T-helper 9 cell (primary cell): ENCODE measurements at regions not wholly inside any gene's neighbourhood (a gene's known extent, or its start where the extent isn't known, plus 50 kb on each side); places are given as distances from the start of the nearest gene placed in this dataset.

ENCODE experiments used
- DNase-seq: peaks from one replicate; pipeline ENCODE4 v3.0.0-alpha.2; 2020

GRCh38 chr1:75984781-75985180 lies 52.6 kb upstream of the ASB17 start:
- no peak for DNase-seq

DNA sequence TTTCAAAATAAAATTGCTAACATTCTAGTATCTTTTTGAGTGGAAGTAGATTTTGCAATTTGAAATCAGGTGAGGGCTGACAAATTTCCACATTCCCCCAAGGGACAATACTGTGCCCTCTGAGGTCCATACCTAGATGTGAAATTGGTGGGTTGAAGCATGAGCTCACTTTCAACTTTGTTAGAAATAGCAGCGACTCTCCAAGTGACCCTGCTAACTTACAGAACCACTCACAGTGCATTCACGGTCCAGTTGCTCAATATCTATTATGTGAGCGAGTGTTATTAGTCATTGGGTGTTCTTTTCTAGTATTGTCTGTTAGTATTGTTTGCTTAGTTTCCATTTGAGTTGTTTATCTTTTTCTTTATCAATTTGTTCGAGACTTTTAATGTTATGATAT lies 53.6 kb upstream of the ASB17 start:
- DNase-seq = no peak

DNA sequence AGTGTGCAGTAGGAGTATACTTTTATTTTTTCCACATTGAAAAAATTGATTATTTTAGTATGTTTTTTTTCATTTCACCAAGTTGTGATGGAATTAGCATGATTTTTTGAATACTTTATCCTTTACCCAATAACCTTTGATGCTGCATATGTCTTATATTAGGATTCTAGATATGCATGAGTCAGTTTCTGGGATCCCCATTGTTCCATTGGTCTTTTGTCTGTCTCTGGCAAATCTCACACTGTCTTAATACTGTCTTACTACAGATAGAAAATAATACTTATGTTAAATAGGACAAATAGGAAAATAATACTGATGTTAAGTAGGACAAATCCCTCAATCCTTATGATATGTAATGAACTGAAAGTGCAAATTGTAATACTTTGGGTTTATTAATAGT lies 54.3 kb upstream of the ASB17 start:
- DNase-seq = no peak

GRCh38 chr1:75989121-75989520 lies 56.9 kb upstream of the ASB17 start:
- DNase-seq = no peak

DNA sequence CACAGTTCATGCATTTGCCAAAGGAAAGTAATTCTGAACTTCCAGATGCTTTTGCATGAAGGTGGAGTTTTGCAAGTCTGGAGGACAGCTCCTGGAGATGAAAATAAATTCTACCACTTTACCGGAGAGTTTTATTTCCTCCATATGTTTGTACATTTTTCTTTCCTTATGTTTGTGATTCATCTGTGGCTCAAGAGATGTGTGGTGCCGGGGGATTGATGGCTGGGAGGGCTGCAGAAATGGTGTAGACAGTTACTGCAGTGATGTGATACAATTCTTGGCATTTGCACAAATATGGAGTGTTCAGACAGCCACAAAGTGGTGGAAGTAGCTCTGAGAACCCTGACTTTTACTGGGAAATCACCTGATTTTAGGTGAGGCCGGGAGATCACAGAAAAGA lies 58.5 kb upstream of the ASB17 start:
- DNase-seq = no peak

DNA sequence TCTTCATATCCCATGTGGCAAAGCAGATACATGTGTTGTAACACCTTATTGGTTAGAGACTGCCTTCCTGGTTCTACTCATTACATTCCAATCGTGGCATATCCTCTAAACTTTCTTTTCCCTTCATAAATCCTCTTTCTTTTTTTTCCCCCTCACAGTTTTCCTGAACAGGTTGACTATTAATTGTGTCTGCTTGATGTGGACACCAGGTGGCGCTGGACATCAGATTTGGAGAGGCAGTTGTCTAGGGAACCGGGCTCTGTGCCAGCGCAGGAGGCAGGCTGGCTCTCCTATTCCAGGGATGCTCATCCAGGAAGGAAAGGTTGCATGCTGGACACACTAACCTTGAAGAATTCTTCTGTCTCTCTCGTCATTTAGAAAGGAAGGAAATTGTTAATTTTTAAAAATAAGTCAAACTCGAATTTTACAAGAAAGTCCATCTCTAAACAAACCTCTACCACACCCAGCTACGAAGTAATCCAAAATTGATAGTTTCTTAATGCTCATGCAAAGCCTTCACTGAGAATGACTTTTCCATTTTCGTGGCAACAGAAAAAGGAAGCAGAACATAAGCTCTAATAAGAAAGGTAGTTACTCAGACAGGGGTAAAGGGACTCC lies 59.4 kb upstream of the ASB17 start:
- peak; percentile 57 for DNase-seq

DNA sequence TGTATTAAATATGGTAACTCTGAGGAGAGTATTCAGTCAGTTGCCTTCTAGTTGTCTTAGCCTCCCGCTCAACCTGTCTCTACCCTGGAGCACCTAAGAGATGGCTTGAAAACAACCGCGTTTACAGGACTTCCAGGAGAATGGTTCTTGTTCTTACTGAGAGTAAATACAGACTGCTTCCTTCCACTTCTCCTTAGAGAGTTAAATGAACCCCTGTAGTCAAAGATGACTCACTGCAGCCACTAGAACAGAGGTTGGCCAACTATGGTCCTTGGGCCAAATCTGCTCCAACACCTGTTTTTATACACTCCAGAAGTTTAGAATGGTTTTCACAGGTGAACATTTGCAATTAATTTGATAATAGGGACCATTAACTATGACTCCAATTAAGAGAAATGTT lies 60.1 kb upstream of the ASB17 start:
- DNase-seq = no peak

DNA sequence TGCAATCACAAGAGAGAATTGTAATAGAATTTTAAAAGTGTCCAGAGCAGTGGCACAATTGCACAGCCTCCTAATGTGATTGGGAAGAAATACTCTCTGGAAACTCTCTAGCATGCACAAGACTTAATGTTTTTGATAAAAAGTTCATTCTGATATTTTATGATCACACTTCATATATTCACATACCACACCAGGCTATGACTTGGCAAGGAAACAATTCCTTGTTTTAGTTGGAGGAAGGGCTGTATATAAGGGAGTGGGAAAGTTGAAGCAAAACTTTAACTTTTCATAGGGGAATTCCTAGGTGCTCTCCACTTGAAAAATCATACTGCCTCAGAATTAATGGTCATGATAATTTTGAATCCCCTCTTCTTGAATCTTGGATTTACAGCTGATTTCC lies 61.5 kb upstream of the ASB17 start:
- DNase-seq = no peak

DNA sequence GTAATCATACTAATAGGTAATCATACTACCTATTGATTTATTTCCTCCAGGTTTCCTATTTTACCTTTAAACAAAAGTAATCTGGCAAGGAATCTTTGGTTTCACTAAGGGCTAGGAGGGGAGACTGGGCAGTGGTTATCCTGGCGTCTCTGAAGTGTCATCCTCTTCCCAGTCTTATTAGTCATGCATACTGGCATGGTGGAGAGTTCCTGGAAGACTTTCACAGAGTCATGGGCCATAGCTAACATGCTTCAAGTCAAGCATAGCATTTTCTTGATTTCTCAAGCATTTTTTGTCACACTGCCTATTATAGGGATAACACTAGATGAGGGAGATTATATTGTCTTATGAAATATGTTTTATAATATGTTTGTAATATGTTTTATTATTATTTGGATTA lies 64.0 kb upstream of the ASB17 start:
- DNase-seq = no peak

GRCh38 chr1:75999034-75999433 lies 66.8 kb upstream of the ASB17 start:
- no peak for DNase-seq

DNA sequence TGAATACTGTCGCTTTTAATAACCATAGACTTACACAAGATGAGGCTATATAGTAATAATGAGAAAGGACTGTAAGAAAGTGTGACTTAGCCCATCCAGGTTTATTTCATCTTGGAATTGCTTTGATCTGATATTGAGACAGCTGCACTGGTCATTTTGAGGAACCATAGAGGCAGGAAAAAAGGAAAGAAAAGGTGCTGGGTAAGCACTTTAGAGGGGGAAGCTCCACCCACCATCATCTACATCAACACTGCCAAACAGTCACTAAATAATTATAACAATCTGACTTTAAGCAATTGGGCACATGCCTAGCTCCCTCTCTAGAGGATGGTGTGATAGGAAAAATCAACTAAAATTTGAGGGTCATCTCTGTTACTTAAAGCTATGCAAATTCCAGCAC lies 70.6 kb upstream of the ST6GALNAC3 start:
- DNase-seq = no peak

DNA sequence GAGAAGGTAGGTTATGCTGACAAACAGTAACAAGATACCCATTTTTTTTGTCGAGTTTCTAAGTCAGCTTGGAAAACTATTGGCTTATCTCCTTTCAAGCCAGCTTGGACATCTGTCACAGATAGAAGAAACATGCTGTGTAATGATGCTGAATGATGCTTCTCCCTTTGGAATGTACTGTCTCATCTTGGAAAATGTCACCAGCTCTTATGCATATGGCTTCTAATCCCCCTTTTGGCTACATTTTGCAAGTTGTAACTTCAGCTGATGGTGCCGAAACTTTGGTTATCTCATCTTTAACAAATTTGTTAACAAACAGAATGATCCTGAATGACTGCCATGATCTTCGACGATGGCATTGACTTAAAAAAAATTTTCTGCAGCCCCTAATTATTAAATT lies 68.8 kb upstream of the ST6GALNAC3 start:
- no peak for DNase-seq

DNA sequence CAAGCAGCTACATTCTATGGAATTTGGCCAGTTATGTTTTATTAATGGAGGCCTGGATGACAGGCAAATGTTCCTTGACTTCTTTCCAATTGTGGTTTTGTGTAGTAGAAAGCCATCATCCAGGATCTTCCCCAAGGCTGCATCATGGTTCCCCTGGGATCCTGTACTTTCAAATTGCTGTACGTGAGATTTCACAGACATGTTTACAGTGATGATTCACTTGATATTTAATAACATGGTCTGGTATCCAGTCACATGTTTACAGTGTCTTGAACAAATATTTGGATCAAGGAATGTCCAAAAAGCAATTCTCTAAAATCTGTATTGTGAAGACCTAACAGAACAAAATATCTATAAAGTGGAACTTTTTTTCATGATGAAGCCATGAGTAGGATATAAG lies 68.3 kb upstream of the ST6GALNAC3 start:
- DNase-seq = no peak

- no peak for DNase-seq
Measured at GRCh38 chr1:76010802-76011201, 63.7 kb upstream of the ST6GALNAC3 start.

DNA sequence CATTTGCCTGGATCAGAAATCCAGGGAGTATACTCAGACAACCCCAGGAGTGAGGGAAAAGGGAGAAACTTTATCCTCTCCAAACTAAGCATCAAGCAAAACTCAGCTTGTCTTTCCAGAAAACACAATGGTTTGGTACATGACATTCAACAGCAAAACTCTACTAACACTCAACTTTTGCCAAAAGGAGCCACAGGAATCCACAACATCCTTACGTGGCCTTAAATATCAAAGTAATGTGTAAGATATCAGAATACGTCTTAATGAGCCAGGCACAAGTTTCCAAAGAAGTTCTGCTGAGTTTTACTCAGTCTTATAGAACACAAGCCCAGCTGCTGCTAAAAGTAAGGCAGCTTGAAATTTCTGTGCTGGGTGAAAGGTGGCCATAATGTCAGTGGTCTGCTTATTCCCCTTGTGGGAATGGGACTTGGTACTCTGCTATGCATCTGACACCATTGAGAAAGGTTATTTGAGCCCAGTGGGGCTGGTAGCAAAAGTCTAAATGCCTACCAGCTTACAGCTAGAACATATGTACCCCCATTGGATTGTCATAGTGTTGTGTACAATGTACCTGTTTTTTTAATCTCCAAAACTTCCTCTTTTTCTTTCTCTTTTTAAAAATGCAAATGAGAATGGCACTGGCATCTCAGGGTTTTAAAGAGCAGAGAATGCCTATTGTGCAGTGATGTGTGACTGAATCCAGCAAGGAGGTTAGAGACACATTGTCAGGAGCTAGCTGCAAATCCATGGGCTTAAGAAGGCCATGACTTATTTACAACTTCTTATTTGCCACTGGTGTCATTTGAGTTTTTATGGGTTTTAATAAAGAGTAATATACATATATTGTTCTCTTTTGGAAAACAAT lies 62.0 kb upstream of the ST6GALNAC3 start:
- no peak for DNase-seq

- no peak for DNase-seq
Measured at GRCh38 chr1:76013206-76013581, 61.4 kb upstream of the ST6GALNAC3 start.

DNA sequence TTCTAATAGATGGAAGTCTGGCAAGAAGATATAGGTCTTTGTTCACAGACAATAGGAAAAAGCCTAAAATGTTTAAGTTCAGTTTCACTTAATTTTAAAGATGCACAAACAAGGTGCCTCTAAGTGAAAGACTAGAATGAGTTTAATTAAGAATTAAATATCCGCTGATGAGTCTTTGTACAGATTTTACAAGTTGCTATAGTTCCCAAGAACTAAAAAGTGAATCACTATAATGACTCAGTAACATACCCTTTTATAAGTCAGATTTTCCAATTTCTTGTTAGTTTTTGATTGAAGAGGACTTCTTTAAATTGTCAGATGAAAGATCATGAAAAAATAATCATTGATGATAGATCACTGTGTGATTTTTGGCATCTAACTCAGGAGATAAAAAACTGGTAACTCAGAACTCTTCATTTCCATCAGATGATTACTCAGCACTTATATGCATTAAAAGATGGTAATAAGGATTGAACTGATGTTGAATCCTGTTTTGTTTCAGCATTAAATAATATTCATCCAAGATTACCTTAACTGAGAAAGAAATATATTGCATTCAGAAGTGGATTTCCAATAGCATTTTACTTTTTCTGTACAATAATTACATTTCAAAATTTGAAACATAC lies 59.0 kb upstream of the ST6GALNAC3 start:
- DNase-seq = no peak

DNA sequence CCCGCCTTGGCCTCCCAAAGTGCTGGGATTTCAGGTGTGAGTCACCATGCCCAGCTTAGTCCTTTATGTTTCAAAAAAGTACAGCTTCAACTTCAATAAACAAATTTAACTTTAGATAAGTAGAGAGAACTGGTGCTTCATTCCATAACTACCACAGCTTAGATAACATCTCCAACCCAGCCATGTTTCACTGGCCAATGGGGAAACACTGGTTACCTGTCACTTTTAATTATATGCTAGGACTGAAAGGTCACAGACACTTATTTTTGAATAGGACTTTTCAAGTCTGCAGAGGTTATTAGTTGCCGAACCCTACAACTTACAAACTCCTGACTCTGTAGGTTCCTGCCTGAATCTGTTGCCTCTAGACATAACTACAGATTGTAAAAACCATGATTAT lies 56.5 kb upstream of the ST6GALNAC3 start:
- DNase-seq = no peak

DNA sequence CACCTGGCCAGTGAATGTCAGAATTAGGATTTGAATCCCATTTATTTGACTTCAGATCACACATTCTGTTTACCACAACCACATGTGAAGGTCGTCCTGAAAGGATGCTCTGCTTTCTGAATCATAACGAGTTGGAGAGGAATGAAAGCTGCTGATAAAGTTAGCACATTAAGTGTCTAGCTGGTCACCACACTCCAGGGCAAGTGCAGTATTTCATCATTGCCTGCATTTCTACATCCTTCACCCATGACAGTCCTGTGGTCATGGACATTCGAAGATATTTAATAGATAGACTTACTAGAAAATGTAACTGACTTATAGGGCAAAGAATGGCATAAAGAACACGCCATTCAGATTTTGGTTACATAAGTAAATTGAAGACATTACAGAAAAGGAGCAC lies 52.7 kb upstream of the ST6GALNAC3 start:
- no peak for DNase-seq

- no peak for DNase-seq
Measured at GRCh38 chr1:76023669-76024435, 50.7 kb upstream of the ST6GALNAC3 start.
